Anterior cingulate cortex (tissue), 58 donors: ENCODE measurements at regions not wholly inside any gene's neighbourhood (a gene's known extent, or its start where the extent isn't known, plus 50 kb on each side); places are given as distances from the start of the nearest gene placed in this dataset.
"Not testable (repeated sequence)": the region's sequence is repeated elsewhere in the genome, so short reads cannot be mapped to it uniquely, and the experiment has no call there.

Experiments
- DNase-seq, 58 donors: peaks; one replicate each; lab custom pipeline; 2025; lab: John Stamatoyannopoulos, UW

DNA sequence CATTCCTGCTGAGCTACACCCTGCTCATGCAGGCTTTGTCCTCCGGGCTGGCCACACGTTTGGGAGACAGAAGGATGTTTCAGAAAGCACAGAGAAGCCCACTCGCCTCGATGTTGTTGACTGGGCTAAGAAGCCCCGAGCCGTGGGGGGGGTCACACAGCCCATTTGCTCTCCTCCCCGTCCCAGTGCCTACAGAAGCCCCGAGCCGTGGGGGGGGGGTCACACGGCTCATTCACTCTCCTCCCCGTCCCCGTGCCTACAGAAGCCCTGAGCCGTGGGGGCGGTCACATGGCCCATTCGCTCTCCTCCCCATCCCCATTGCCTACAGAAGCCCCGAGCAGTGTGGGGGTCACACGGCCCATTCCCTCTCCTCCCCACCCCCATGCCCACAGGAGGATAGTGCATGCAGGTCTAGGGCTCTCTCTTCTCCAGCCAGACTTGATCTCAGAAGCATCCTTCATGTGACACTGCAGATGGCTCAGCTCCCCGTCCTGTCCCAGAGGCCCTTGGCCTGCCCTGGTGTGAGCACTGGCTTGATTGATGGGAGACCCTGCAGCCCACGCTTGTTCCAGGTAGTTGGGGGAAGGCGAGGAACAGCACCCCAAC, 72.9 kb downstream of the NPIPB11 start:
- not testable (repeated sequence) for DNase-seq

- not testable (repeated sequence) for DNase-seq
Observed at GRCh38 chr16:29330623-29331022, 75.9 kb downstream of the NPIPB11 start.

DNA sequence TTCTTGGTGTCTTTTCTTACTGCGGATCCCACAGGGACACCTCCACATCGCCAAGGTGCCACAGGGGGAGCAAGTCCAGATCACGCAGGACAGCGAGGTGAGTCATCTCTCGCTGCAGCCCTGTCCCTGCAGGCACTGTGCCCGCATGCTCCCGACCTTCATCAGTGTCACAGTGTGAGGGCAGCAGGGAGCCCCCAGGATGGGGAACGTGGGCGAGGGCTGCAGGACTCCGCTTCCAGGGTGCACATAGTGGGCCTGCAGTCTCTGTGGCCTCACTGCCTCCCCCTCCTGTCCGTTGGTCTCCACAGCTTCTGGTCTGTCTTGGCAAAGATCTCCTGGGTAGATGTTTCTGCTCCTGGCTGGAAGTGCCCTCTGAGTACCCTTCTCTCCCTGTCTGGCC, 78.0 kb downstream of the NPIPB11 start:
- DNase-seq: not testable (repeated sequence)

DNA sequence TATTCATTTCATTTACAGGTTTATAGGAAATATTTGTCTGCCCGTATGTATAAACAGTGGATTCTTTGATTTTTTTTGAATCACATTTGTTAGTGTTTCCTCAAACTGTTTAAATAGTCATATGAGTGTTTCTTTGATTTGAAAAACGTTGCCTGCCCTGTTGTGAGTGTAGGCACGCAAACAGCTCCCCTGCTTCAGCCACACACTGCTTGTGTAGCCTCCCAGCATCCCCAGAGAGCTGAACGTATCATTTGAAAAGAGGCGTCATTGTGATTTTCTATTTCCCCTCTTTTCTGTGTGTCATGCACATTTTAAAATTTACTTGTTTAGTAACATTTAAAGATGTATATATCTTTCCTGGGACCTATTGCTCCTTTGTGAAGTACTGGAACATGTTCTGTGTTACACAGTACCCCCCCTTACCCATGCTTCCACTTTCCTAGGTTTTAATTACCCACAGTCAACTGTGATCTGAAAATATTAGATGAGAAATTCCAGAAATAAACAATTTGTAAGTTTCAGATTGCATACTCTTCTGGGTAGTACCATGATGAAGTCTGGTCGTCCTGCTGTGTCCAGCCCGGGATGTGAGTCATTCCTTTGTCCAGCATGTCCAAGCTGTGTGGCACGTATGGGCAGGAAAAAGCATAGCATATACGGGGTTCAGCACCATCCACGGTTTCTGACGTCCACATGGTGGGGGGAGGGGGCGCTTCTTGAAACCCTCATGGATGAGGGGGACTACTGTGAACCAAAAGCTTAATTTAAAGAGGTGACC, 78.7 kb downstream of the NPIPB11 start:
- DNase-seq: not testable (repeated sequence)

DNA sequence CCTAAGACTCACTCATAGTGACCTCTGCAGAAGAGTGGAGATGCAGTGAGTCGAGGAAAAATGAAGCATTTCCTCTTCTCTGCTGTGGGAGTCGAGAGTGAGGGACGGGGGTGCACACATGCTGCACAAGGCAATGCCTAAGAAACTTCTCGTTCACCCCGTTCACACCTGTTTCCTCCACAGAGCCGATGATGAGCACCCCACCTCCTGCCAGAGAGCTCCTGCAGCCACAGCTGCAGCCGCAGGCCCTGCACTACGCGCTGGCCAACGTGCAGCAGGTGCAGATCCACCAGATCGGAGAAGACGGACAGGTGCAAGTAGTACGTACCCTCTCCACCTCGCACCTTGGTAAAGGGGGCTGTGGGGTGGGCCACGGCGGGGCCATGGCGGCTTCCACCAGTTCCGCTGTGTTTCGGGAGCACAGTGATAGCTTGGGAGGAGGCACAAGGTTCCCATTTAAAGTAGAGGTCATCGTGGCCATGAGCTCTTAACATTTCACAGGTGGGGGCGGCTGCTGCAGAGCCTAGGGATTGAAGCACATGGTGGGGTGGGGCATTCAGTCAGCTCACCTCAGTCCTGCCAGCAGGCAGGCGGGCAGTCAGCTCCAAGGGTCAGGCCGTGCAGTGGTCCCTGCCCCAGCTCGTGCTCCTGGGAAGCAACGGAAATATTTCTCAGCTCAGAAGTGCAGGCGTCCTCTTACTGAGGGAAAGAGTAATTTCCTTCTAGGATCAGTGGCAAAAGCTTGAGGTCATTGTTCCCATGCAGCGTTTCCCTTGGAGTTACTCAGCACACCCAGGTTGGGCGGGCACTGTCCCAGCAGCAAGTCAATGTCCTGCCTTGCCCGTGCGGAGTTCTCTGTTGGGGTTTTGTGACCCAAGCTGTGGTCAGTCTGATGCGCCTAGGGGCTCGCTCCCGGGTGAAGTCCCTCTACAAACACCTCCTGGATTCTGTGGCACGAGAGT, 80.1 kb downstream of the NPIPB11 start:
- DNase-seq: not testable (repeated sequence)

DNA sequence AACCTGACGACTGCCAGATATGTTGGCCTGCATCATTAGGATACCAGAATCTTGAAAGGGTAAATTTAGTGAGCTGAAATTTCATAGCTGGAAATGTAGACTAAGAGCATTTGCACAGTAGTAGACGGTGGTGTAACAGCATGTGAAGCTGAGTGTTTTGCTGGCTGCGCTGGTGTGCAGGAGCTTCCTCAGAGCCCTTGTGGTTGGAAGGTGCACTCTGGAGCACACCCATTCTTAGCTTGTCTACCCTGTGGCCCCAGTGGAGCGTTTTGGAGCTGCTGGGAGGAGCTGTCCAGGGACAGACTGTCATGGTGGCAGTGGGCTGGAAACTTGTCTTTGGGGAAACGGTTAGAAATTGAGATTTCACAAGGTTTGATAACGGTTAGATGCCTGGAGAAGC, 82.8 kb downstream of the NPIPB11 start:
- DNase-seq: not testable (repeated sequence)

DNA sequence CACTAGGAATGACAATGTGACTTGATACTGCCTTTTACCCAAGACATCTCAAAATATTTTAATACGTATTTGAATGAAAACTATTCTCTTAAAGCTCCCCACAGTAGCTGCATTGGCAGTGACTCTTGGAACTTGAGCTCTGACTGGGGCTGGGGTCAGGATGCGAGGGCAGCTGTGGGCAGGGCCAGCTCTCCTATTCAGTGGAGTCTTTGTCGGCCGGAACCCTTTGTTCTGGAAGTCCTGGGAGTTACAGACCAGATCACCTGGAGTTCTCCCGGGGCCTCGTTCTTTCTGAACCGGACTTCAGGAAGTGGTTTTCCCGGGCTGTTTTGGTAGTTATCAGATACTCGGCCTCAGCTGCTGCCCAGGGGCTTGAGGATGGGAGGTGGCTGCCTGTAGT, 84.9 kb downstream of the NPIPB11 start:
- no peak for DNase-seq

GRCh38 chr16:29321000-29321393, 85.5 kb downstream of the NPIPB11 start:
- no peak for DNase-seq

DNA sequence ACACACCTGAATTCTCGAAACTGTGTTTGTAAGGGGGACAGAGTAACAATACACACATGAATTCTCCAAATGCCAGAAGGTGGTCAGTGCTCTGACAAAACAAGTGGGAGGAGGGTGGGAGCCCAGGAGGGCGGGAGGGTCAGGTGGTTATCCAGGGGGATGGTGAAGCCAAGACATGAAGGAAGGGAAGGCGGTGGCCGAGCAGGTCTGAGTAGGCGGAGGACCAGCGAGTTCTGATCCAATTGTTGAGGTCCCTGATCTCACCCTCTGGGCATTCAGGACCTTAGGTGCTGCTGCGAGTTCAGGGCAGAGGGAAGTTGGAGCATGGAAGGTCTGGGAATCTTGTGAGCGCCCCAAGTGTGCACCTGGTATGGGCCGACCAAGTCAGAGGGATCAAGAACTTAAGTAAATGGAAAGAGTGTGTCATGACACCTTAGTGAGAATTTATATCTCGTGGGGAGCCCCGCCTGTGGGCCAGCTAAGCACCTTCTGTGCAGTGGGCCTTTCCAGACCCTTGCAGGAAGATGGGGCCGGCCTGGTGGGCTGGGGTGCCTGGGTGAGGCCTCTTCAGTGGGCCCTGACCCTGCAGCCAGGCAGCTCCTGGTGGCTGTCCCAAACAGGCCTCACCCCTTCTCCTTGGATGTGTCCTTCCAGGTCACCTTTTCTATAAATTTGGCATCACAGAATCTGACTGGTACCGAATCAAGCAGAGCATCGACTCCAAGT, 86.1 kb downstream of the NPIPB11 start:
- no peak for DNase-seq

- DNase-seq: no peak
Observed at GRCh38 chr16:29319726-29320125, 86.8 kb downstream of the NPIPB11 start.

DNA sequence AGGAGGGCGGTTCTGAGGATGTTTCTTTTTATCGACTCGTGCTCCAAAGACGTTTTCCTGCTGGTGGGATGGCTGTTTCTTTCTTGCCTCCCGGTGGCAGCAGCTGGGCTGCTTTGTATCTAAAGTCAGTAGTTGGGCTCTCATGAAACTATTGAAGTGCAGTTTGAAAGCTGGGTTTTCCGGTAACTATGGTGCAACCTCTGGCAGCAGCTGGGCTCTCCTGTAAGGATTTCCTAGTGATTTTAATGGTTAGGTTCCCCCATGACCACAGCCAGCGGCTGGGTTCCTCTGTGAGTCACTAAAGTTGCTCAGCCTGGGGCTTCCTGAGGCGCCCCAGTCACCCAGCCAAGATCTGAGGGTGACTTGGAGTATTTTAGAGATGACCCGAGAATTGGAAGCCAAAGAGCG, 87.9 kb downstream of the NPIPB11 start:
- not testable (repeated sequence) for DNase-seq

DNA sequence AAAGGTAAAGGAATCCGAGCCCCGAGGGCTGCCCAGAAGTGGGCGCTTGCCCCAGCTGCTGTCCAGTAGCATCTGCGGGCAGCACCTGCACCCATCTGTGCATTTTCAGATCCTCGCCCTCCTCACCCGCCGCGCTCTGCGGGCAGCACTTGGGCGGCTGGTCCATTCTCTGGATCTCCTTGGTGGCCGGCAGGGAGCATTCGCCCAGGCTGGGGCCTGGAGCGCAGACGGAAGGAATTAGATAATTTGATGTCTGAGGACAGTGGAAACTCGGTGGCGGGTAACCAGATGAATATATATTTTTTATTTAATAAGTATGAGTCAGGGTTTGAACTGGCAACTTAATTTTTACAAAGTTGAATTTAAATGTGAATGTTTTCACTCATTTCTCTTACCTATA, 88.5 kb downstream of the NPIPB11 start:
- DNase-seq: no peak

DNA sequence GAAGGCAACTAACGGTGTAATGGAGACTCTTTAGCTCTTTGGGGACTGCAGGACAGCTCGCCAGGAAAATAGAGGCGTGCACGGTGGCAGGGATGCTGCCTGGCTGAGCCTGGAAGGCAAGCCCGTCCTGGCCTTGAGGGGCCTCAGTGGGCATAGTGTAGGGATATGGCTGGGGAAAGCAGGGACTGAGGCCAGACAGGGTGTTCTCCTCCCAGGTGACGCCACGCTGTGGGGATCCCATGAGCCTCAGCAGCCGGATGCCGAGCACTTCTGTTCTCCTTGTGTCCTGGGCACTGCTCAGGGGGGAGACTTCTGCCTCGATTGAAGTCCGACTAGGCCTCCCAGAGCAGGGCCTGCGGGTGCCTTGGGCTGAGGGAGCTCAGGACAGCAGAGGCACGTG, 89.2 kb downstream of the NPIPB11 start:
- no peak for DNase-seq

- DNase-seq: no peak
Observed at GRCh38 chr16:29316761-29317183, 89.7 kb downstream of the NPIPB11 start.

DNA sequence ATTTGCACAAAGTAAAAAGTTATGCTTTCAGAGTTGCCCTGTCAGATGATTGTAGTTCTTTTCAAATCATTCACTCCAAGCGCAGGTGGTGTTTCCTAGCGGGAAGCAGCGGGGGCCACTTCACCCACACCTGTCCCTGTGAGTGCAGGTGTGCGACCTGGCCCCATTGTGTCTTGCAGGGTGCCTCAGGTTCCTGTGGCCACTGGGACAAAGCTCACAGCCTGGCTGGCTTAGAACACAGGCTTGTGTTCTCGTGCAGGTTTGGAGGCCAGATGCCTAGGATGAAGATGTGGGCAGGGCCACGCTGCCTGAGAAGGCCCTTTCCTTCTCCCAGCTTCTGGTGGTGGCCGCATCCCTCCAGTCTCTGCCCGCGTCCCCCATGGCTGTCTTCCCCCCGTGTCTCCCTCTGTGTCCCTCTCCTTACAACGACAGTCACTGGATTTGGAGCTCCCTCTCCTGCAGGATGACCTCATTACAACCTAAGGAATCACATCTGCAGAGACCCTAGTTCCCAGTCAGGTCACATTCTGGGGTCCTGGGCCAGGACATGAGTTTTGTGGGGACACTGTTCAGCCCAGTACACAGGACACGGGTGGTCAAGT, 90.5 kb downstream of the NPIPB11 start:
- no peak for DNase-seq

- DNase-seq: no peak
Observed at GRCh38 chr16:29315046-29315445, 91.5 kb downstream of the NPIPB11 start.

GRCh38 chr16:29314292-29314934, 92.1 kb downstream of the NPIPB11 start:
- DNase-seq: no peak

GRCh38 chr16:29313559-29314048, 92.9 kb downstream of the NPIPB11 start:
- no peak for DNase-seq
